B cell (primary cell): ENCODE measurements at regions not wholly inside any gene's neighbourhood (a gene's known extent, or its start where the extent isn't known, plus 50 kb on each side); places are given as distances from the start of the nearest gene placed in this dataset.

Experiments used
- ATAC-seq: fragments of 200-7000 bp; cut with Tn5 transposase; one replicate; pipeline ENCODE4 v1.10.0; 2021; ENCODE audit warnings: low read depth, mild to moderate bottlenecking, moderate number of reproducible peaks, moderate library complexity
- CTCF ChIA-PET: fragments of 350-600 bp; sonication (Branson Sonifier 250); formaldehyde crosslinking; loops from one replicate; lab custom pipeline; 2021; ENCODE audit warnings: antibody characterized with exemption, inconsistent platforms; lab: Charles Lee
- POLR2A ChIA-PET: fragments of 350-600 bp; sonication (Branson Sonifier 250); formaldehyde crosslinking; loops from one replicate; lab custom pipeline; 2021; ENCODE audit warnings: antibody characterized with exemption; lab: Charles Lee
- DNase-seq: peaks from one replicate; pipeline ENCODE4 v3.0.0; 2013
- H2AFZ ChIP-seq: 2 replicates; pipeline ENCODE4 v1.6.1; 2012; ENCODE audit warnings: mild to moderate bottlenecking, low read depth, low read length; ENCODE audit not compliant: insufficient read depth, poor library complexity, severe bottlenecking
- H3K27ac ChIP-seq, 2 donors: 1 replicate in 1 of 2; 2 replicates in 1 of 2; pipeline ENCODE4 v1.5.1; 2012 to 2013; ENCODE audit warnings: low read length in 2 of 2, mild to moderate bottlenecking in 2 of 2, moderate library complexity in 1 of 2
- H3K27me3 ChIP-seq, 4 experiments: fragments of 200-600 bp in 1 of 4; sonication (generic) in 1 of 4; replicated peaks in 1 of 4; 1 replicate in 2 of 4; 2 replicates in 2 of 4; pipeline versions ENCODE4 v1.6.1 to v1.7.0; 2013 to 2016; ENCODE audit warnings: low read length in 3 of 4, mild to moderate bottlenecking in 2 of 4, mixed read lengths in 1 of 4, moderate library complexity in 1 of 4; ENCODE audit not compliant: insufficient read depth in 4 of 4, control insufficient read depth in 3 of 4; ENCODE audit errors: control extremely low read depth in 1 of 4
- H3K36me3 ChIP-seq, 2 experiments: replicated peaks in 1 of 2; 1 replicate in 1 of 2; 2 replicates in 1 of 2; pipeline versions ENCODE4 v1.6.1 to v1.7.1; 2013; ENCODE audit warnings: low read length in 1 of 2; ENCODE audit not compliant: insufficient read depth in 2 of 2, control insufficient read depth in 1 of 2; ENCODE audit errors: control extremely low read depth in 1 of 2, extremely low read depth in 1 of 2
- H3K4me1 ChIP-seq, 2 donors: fragments of 200-600 bp in 1 of 2; sonication (generic) in 1 of 2; 1 replicate in 1 of 2; 2 replicates in 1 of 2; pipeline versions ENCODE4 v1.5.1 to v1.6.1; 2013 to 2017; ENCODE audit warnings: low read length in 2 of 2; ENCODE audit not compliant: control insufficient read depth in 2 of 2, insufficient read depth in 2 of 2
- H3K4me2 ChIP-seq: replicated peaks from 2 replicates; pipeline ENCODE3; 2012; ENCODE audit warnings: mild to moderate bottlenecking, low read depth, low read length; ENCODE audit not compliant: poor library complexity, severe bottlenecking
- H3K4me3 ChIP-seq, 5 experiments: fragments of 200-600 bp in 1 of 5; sonication (generic) in 1 of 5; 1 replicate in 3 of 5; 2 replicates in 2 of 5; pipeline versions ENCODE4 v1.5.1 to v1.7.0; 2011 to 2016; ENCODE audit warnings: low read length in 4 of 5, mild to moderate bottlenecking in 4 of 5, low read depth in 2 of 5, control low read depth in 1 of 5, moderate library complexity in 1 of 5; ENCODE audit not compliant: insufficient read depth in 1 of 5; ENCODE audit errors: control extremely low read depth in 1 of 5, extremely low read depth in 1 of 5
- H3K79me2 ChIP-seq: fragments of 200-600 bp; sonication (generic); one replicate; pipeline ENCODE4 v1.6.0; 2016; ENCODE audit warnings: low read length; ENCODE audit not compliant: control insufficient read depth, insufficient read depth
- H3K9ac ChIP-seq: fragments of 200-600 bp; sonication (generic); 2 replicates; pipeline ENCODE4 v1.6.1; 2017; ENCODE audit warnings: mild to moderate bottlenecking, low read length, moderate library complexity
- H3K9me3 ChIP-seq, 3 donors: one replicate each; pipeline versions ENCODE4 v1.6.1 to v1.7.1; 2013; ENCODE audit warnings: low read length in 2 of 3; ENCODE audit not compliant: control insufficient read depth in 2 of 3, insufficient read depth in 1 of 3; ENCODE audit errors: control extremely low read depth in 1 of 3
- H4K20me1 ChIP-seq: 2 replicates; pipeline ENCODE4 v1.6.0; 2012; ENCODE audit warnings: mild to moderate bottlenecking, low read length; ENCODE audit not compliant: insufficient read depth, control insufficient read depth, poor library complexity, severe bottlenecking
- H3K27ac Mint-ChIP-seq: one replicate; pipeline ENCODE4 v1.8.0; 2021; ENCODE audit warnings: mixed read lengths
- H3K27me3 Mint-ChIP-seq: one replicate; pipeline ENCODE4 v1.8.0; 2021; ENCODE audit warnings: mixed read lengths
- H3K4me1 Mint-ChIP-seq: one replicate; pipeline ENCODE4 v1.8.0; 2021; ENCODE audit warnings: mixed read lengths
- H3K4me3 Mint-ChIP-seq: one replicate; pipeline ENCODE4 v1.8.0; 2021; ENCODE audit warnings: mixed read lengths
- H3K9me3 Mint-ChIP-seq: one replicate; pipeline ENCODE4 v1.8.0; 2022; ENCODE audit warnings: mixed read lengths; ENCODE audit not compliant: insufficient read depth
- EZH2 ChIP-seq: IDR thresholded peaks from 2 replicates; pipeline ENCODE4 v1.6.1; 2012; ENCODE audit warnings: borderline replicate concordance, low read depth, mild to moderate bottlenecking, moderate library complexity, low read length; ENCODE audit not compliant: insufficient read depth, poor library complexity, severe bottlenecking
- WGBS: methylation state at CpG from one replicate; pipeline ENCODE4 v1.1.5; 2013; ENCODE audit warnings: missing lambda C conversion rate; ENCODE audit not compliant: insufficient coverage; 5-methylcytosine and 5-hydroxymethylcytosine counted together
- intact Hi-C: fragments of 100-400 bp; cut with micrococcal nuclease; formaldehyde crosslinking; loops from one replicate; pipeline ENCODE4 v1.10.0; 2022
- TF ChIP-seq, protein P1 (sequence below): fragments of 200-600 bp; IDR thresholded peaks from one replicate; pipeline ENCODE4 v1.8.0; 2022; ENCODE audit warnings: antibody characterized with exemption, mild to moderate bottlenecking

- Histone ChIP-seq H3K4me1 (peaks cover 0 to 6% of the 10 kb centered on the region in 2 donors), H3K27me3 (no peaks in the 10 kb centered on the region), H2AFZ (peak overlapping the region; percentile 16), H3K4me2 (no peak overlapping the region), H4K20me1 (no peaks in the 10 kb centered on the region), H3K9ac (no peak overlapping the region), H3K9me3 (peaks cover 0 to 19% (median 6%) of the 10 kb centered on the region in 3 donors), H3K27ac (no peak overlapping the region), H3K36me3 (no peaks in the 10 kb centered on the region), H3K79me2 (no peaks in the 10 kb centered on the region), H3K4me3 (no peak overlapping the region)
- 17% methylated on average over 5 of the region's 7 CpGs for WGBS
- peaks cover 12% of the 10 kb centered on the region for H3K9me3 Mint-ChIP-seq
- intact Hi-C loops: loop anchor here (5.0 kb wide), 1 partner anchor 165 kb away; no protein-coding TSS in a partner anchor
- CTCF ChIA-PET: no interaction called here
- no peak for ATAC-seq
- H3K4me3 Mint-ChIP-seq: no peak overlapping the region
- DNase-seq: no peak
- TF ChIP-seq, protein P1, sequence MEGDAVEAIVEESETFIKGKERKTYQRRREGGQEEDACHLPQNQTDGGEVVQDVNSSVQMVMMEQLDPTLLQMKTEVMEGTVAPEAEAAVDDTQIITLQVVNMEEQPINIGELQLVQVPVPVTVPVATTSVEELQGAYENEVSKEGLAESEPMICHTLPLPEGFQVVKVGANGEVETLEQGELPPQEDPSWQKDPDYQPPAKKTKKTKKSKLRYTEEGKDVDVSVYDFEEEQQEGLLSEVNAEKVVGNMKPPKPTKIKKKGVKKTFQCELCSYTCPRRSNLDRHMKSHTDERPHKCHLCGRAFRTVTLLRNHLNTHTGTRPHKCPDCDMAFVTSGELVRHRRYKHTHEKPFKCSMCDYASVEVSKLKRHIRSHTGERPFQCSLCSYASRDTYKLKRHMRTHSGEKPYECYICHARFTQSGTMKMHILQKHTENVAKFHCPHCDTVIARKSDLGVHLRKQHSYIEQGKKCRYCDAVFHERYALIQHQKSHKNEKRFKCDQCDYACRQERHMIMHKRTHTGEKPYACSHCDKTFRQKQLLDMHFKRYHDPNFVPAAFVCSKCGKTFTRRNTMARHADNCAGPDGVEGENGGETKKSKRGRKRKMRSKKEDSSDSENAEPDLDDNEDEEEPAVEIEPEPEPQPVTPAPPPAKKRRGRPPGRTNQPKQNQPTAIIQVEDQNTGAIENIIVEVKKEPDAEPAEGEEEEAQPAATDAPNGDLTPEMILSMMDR: no peak
- no peak for TF ChIP-seq EZH2
- H3K4me1 Mint-ChIP-seq: peaks cover 2% of the 10 kb centered on the region
- POLR2A ChIA-PET: no interaction called here
- H3K27ac Mint-ChIP-seq: no peak overlapping the region
- no peaks in the 10 kb centered on the region for H3K27me3 Mint-ChIP-seq
Observed at GRCh38 chr19:28632371-28633080, 580.4 kb downstream of the UQCRFS1 start.

- H3K9ac ChIP-seq: no peak overlapping the region
- no peak overlapping the region for H3K27ac ChIP-seq
- no peaks in the 10 kb centered on the region for H4K20me1 ChIP-seq
- H3K9me3 ChIP-seq: peaks cover 0 to 18% (median 6%) of the 10 kb centered on the region in 3 donors
- no peaks in the 10 kb centered on the region for H3K36me3 ChIP-seq
- no peak overlapping the region for H3K4me2 ChIP-seq
- ChIA-PET CTCF (no interaction called here), POLR2A (no interaction called here)
- H3K4me3 ChIP-seq: no peak overlapping the region
- H3K4me1 ChIP-seq: peaks cover 0 to 6% of the 10 kb centered on the region in 2 donors
- TF ChIP-seq, protein P1: no peak
- TF ChIP-seq EZH2: no peak
- no peak overlapping the region for H2AFZ ChIP-seq
- 60% methylated on average over 1 of the region's 6 CpGs for WGBS
- DNase-seq (no peak), ATAC-seq (no peak)
- Mint-ChIP-seq H3K4me3 (no peak overlapping the region), H3K27ac (no peak overlapping the region), H3K9me3 (peaks cover 12% of the 10 kb centered on the region), H3K4me1 (peaks cover 2% of the 10 kb centered on the region), H3K27me3 (no peaks in the 10 kb centered on the region)
- H3K79me2 ChIP-seq: no peaks in the 10 kb centered on the region
- no peaks in the 10 kb centered on the region for H3K27me3 ChIP-seq
- intact Hi-C loops: loop anchor here (5.0 kb wide), 1 partner anchor 165 kb away; no protein-coding TSS in a partner anchor
Observed at GRCh38 chr19:28631961-28632360, 581.0 kb downstream of the UQCRFS1 start.
